NOMO-1 treated with dmso at 0.1 percent for 144 hours (cell line): ENCODE measurements at regions not wholly inside any gene's neighbourhood (a gene's known extent, or its start where the extent isn't known, plus 50 kb on each side); places are given as distances from the start of the nearest gene placed in this dataset.
"Not testable (repeated sequence)": the region's sequence is repeated elsewhere in the genome, so short reads cannot be mapped to it uniquely, and the experiment has no call there.

Experiments
- DNase-seq: peaks from one replicate; lab custom pipeline; 2025; ENCODE audit not compliant: unreplicated experiment; lab: John Stamatoyannopoulos, UW

DNA sequence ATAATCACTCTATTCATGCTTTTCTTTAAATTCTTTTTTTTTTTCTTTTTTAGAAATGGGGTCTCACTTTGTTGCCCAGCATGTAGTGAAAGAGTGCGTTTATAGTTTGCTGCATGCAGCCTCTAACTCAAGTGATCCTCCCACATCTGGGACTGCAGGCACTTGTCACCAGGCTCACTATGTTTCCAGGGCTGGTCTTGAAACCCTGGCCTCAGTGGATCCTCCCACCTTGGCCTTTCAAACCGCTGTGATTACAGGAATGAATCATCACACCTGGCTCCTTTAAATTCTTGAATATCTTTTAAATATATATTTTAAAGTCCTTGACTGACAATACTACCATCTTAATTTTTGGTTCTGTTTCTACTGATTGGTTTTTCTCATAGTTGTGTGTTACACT is 591.6 kb upstream of the KCND2 start:
- DNase-seq = no peak

DNA sequence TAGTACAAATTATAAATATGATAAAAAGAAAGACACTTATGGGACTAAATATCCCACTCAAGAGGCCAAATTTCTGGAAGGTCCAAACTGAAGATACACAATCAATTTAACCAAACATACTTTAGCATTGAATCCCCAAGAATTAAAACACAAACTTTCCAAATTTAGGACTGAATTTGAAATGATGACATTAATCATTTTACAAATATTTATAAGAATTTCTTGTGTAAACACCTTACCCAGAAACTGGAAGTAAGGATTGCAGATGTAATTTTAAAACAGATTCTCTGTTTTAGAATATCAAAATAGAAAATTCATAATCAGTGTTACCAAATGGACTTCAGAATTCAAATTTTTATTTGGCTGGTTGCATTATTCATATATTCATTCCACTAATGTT is 588.2 kb upstream of the KCND2 start:
- DNase-seq = no peak

DNA sequence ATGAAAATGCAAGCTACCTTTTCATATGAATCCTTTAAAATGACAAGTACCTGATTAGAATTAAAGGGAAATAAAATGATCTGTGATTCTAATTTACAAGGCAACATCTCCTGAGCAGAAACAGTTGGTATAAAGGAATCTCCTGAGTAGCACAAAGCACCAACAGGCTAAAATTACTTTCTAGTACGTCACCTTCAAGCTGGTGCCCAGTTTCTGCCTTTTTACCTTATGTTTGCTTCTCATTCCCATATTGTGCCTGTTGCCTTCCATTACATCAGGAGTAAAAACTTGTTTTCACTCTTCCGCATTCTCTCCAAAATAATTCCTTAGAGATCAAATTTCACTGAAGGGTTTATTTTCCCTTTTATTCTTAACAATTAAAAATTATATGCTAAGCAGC is 587.1 kb upstream of the KCND2 start:
- no peak for DNase-seq

DNA sequence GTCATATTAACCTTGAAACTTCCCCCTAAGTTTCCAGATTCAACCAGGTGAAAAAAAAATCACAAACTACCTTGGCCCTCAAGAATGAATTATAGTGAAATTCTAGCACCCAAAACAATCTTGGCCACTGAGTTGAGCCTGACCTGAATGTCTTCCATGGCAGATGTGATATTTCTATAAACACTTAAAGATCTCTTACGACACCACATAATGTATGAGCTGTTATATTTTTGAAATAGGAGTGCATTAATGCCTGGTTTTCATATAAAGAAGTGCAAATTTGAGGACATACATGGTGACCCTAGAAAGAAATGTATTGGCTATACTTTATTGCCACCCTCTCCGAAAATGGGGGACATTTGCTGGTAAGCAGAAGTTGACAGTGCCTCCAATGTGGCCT is 584.1 kb upstream of the KCND2 start:
- no peak for DNase-seq

DNA sequence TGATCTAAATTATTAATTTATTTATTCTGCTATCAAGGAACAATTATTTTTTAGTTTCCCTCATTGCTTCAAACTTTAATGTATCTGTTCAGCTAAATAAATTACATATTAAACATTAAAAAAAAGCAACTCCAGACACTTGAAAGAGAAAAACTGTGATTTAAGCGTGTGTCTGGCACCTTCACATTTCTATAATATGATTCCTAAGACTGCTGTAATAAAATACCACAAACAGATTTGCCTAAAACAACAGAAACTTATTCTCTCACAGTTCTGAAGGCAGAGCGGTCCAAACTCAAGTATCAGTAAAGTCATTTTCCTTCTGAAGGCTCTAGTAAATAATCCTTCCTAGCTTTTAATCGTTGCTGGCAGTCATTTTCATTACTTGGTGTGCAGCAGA is 580.4 kb upstream of the KCND2 start:
- no peak for DNase-seq

DNA sequence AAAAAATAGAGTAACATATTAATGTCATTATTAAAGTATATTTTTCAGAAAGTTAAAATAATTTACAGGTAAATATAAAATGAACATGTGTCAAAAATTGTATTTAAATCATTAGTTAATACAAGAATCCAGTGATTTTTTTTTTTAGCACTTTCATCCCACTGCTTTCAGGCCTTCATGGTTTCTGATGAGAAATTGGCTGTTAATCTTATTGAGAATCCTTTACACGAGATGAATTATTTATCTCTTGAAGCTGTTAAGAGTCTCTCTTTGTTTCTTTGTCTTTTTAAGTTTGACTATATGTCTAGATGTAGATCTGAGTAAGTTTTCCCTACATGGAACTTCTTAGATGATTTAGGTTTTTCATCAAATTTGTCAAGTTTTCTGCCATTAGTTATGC is 578.5 kb upstream of the KCND2 start:
- DNase-seq = no peak

DNA sequence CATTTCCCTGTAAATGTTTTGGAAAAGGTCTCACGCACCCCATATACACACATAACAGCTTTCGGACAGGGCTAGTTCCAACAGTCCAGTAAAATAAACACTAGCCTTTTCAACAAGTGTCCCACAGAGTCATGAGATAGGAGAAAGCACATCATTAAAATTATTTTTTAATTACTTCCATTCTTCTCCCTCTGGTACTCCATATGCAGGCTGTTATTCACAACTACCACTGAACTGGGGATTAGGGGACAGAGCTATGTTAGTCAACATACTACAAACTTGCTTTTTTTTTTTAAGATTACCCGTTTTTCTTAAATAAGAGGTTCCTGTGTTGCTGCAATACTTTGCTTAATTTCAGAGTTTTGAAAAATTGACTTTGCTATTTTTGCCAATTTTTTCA is 576.6 kb upstream of the KCND2 start:
- DNase-seq = no peak

DNA sequence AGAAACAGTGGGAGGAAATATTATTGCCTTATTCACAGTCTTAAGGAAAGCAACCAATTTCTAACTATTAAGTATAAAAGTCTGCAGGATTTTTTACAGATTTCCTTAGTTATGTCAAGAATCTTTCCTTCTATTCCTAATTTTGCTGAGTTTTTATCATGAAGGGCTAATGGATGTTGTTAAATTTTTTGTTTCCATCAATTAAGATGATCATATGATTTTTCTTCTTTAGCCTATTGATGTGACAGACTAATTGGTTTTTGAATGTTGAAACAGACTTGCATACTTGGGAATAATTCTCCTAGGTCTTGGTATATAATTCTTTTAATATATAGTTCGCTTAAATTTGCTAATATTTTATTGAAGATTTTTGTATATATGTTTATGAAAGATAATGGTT is 569.1 kb upstream of the KCND2 start:
- DNase-seq = no peak

DNA sequence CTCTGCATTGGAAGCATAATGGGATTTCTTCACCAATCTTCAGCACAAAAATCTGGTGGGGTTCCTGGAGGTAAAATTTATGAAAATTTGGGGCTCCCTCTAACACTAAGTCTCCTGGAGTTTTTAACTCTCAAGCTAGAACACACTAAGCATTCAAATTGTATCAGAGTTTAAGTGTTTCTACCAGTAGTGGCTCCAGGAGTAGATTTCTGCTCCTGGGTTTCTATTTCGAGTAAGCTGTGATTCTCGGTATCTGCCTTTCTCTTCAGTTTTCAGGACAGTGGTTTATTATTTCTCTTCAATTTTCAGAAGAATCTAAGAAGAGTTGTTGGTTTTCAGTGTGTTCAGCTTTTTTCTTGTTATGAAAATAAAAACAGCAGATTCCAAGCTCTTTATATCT is 566.4 kb upstream of the KCND2 start:
- no peak for DNase-seq

DNA sequence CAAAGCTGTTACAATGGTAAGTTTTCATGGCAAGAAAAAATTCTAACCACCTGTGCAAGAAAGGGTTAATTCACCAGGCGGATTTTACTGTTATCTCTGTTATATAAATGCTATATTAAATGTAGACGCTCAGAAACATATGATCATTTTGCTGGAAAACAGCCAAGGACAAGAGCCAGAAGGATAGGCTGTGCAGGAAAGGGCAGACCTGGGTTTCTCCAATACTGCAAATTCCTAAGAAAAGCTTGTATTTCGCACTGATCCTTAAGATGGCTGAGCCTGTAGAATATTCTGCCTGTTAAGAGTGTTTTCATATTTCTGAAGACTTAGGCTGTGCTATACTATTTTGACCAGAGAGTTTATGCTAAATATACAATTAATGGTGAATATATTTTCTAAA is 564.1 kb upstream of the KCND2 start:
- no peak for DNase-seq

DNA sequence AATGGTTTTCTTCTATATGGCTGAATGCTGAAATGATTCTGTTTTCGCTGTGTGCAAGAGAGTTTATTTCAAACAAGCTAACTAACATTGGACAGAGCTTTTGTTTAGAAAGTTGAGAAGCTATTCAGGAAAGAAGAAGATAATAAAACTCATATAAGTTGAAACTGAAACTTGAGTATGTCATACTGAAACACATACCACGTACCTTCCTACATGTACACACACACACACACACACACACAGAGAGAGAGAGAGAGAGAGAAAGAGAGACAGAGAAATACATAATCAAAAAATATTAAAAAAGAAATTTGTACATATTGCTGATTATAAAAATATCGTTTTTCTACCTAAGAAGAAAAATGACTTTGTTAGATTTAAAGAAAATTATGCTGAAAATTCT is 561.9 kb upstream of the KCND2 start:
- DNase-seq = no peak

DNA sequence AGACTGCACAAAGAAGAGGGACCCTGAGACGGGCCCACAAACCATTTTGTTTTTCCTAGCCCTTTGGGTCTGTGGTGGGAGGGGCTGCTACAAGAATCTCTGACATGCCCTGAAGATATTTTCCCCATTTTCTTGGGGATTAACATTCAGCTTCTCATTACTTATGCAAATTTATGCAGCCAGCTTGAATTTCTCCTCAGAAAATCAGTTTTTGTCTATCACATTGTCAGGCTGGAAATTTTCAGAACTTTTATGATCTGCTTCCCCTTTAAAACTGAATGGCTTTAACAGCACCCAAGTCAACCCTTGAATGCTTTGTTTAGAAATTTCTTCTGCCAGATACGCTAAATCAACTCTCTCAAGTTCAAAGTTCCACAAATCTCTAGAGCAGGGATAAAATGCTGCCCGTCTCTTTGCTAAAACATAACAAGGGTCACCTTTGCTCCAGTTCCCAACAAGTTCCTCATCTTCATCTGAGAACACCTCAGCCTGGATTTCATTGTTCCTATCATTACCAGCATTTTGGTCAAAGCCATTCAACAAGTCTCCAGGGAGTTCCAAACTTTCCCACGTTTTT is 560.0 kb upstream of the KCND2 start:
- no peak for DNase-seq

DNA sequence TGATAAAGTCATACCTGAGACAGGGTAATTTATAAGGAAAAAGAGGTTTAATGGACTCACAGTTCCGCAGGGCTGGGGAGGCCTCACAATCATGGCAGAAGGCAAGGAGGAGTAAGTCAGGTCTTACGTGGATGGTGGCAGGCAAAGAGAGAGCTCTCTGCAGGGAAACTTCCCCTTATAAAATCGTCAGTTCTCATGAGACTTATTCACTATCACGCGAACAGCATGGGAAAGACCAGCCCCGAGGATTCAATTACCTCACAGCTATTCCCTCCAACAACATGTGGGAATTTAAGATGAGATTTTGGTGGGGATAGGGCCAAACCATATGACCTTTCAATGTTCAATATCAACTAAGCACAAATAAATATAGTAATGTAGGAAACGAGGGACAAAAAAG is 559.4 kb upstream of the KCND2 start:
- DNase-seq = no peak

DNA sequence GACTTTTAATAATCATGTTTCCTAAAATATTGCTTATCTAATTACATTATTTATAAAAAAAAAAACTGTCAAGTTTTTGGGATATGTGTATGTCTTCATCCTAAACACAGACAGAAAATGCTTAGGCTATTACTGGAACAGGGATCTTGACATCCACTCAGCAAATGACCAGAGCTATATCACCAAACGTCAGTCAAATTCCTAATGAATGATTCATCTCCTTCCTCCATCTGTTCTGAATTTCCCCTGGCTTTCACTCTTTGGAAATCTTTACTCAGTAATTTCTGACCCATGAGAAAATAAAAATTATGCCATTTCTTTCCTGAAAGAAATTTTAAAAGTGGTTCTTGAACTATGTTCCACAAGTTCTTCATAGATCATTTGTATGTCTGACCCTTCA is 552.4 kb upstream of the KCND2 start:
- no peak for DNase-seq

DNA sequence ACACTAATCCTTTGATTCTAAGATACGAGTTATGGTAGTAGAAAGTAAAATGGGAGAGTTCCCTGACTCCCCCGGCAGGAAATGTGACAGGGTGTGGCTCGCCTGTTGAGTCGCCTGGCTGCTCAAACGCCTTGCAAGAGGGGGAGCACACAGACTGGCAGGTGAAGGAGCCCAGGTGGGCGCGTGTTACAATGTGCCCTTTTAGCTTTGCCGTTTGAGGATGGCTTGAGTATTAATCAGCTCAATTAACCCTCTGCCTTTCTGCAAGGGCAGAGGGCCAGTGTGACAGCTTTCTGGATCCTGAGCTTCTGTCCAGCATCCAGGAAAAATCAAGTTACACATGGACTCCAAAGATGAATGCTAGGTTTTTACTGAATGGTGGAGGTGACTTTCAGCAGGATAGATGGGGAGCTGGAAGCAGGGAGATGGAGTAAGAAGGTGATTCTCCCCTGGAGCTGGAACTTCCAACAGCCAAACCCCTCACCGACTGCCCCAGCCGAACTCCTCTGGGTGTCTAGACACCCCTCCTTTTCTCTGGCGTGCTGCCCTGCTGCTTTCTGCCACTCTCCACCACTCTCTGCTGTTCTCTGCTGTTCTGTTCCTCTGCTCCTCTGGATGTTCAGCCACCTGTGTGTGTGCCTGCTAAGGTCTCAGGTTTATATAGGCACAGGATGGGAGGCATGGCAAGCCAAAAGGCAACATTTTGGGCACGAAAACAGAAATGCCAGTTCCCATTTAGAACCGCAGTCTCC is 548.8 kb upstream of the KCND2 start:
- no peak for DNase-seq

DNA sequence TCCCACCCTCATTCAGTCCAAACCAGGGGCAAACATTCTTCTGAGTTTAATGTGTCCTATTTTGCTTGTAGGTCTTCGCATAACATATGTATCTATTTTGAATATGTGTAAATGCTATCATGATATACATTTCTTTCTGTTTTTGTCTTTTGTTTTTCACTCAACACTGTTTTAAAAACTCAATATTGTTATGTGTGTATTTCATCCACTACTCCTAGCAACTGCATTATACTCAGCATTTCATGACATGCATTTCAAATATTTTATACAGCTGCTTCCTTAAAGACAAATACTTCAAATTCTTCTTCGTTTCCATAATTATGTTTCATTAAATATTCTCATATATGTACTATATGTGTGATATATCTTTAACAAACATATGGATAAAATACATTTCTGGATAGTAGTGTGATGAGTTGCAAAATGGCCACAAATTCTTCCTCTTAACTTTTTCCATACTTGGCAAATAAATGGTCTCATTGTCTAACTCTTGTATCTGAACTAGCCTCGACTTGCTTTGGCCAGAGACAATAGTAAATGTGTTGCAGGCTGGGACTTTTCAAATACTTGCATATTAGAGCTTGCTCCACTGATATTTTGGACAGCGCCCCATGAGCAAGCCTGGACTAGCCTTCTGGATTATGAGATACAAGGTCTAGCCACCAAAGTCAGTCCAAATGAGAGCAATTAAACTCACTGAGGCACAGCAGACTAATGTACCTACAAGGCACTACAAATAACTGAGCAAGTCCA is 539.7 kb upstream of the KCND2 start:
- DNase-seq = no peak

DNA sequence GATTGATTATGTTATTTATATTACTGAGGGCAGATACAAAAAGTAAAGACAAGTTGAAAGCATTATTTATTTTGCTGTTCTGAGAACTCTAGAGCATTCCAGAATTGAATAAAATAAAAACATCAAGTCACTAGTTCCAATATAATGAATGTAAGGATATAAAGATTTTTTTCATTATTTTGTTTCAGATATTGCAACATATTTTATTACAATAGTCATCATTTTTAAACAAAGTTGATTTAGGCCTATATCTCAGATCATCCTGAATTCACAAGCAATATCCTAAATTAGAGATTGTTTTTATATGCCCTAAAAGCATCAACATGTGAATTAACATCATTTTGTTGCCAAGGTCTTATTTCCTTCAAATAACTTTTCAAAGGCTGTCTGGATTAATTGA is 535.6 kb upstream of the KCND2 start:
- DNase-seq = no peak

DNA sequence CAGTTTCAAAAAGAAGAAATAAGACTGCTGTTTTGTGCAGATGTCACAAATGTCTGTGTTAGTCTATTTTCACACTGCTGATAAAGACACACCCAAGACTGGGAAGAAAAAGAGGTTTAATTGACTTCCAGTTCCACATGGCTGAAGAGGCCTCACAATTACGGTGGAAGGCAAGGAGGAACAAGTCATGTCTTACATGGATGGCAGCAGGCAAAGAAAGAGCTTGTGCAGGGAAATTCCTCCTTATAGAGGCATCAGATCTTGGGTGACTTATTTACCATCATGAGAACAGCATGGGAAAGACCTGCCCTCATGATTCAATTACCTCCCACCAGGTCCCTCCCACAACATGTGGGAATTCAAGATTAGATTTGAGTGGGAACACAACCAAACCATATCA is 527.7 kb upstream of the KCND2 start:
- DNase-seq = not testable (repeated sequence)

DNA sequence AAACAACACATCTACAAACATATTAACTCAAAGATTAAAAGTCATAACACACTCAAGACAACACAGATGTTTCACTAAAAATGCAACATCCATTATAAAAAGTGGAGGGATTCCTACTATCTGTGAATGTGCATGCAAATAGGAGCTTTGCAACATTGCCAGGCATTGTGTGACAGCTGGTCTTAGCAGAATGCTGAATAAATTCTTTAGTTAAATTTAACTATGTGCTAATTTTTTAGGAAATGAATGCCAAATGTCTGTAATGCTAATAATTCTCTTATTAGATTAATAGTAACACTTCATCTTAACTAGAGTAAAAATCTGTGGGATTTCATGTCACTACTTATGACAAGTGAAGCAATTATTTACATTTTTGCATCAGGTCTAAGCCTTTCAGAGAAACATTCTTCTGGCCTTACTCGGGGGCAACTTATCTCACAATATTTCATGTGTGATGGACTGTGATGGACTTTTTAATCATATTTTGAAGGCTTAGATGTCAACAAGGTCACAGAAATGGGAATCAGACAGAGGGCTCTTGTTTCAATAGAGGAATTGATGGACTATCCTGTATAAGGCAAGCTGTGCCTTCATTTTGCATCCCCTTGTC is 524.6 kb upstream of the KCND2 start:
- DNase-seq = no peak

DNA sequence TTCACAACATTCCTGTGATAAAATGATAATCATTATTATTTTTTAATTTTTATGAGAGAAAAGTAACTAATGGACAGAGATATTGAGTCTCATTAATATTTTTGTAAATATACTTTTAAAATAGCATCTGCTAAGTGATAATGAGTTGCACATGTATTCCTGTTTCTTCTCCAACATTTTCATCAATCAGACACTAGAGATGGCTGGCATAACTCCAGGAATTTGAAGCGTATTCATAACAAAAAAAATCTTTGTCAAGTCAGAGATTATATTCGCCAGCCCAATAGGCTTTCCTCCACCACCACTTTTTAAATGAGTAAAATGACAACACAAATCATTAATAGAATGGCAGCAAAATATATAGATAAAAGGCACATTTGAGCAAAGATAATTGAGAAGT is 524.0 kb upstream of the KCND2 start:
- DNase-seq = no peak

DNA sequence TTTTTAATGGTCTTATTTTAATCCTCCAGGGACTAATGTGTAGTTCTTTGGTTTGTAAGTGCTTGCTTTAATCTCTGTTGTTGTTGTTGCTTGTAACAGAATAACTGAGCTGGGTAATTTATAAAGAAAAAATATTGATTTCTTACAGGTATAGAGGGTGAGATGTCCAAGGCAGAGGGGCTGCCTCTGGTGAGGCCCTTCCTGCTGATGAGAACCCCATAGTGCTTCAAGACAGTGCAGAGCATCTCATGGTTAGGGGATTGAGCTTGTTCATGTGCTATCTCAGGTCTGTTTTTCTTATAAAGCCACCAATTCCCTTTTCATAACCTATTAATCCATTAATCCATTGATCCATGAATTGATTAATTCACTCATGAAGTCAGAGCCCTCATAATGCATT is 516.3 kb upstream of the KCND2 start:
- DNase-seq = no peak

DNA sequence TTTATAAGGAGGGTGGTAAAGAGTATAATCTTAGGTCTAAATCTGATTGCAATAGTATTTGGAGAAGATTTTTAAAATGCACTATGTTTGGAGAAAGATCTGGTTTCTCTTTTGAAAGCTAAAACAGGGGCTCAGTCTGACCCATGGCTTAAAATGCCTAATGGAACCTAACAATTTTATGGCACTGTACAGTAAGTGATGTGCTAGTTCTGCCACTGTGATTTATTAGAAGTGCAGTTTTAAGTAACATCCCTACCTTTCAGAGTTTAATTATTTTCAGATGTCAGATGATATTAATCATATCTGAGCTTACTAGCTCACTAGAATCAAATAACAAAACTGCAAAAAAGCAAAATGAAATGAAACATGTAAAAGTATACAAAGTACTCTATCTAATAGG is 514.7 kb upstream of the KCND2 start:
- no peak for DNase-seq
